ENCODE measurements at regions not wholly inside any gene's neighbourhood (a gene's known extent, or its start where the extent isn't known, plus 50 kb on each side); places are given as distances from the start of the nearest gene placed in this dataset.
"Not testable (repeated sequence)": the region's sequence is repeated elsewhere in the genome, so short reads cannot be mapped to it uniquely, and the experiment has no call there.

- intact Hi-C loops (cut with DNase I): loop anchor here in 8 of 10 donors (5.0 to 10.0 kb wide), 8 partner anchors 221 to 791 kb away; partner anchors contain the start of gene RAP2C (in 1 of the 8)
- ATAC-seq: no peak
Observed at GRCh38 chrX:131843987-131844386, 179.1 kb upstream of the STK26 start.

GRCh38 chrX:131845201-131845600 is 177.9 kb upstream of the STK26 start:
- peaks cover 0 to 92% (median 0%) of the 10 kb centered on the region in 7 donors for H3K27me3 ChIP-seq
- H3K36me3 ChIP-seq: no peaks in the 10 kb centered on the region
- no peak overlapping the region for H3K27ac ChIP-seq
- intact Hi-C loops (cut with DNase I): loop anchor here in 7 of 10 donors (5.0 to 10.0 kb wide), 7 partner anchors 220 to 790 kb away; partner anchors contain the start of gene RAP2C (in 1 of the 7)
- H3K9me3 ChIP-seq: no peaks in the 10 kb centered on the region
- ATAC-seq: no peak
- no peak for DNase-seq
- no peak for TF ChIP-seq CTCF (IDR thresholded peaks at IDR 0.05)
- H3K4me1 ChIP-seq: peaks cover 0 to 5% (median 0%) of the 10 kb centered on the region in 9 donors
- H3K4me3 ChIP-seq: no peak overlapping the region
- 72 to 74% methylated on average over 2 of the region's 2 CpGs for WGBS, 2 donors

More at GRCh38 chrX:131843987-131844386, 179.1 kb upstream of the STK26 start:
- no peak overlapping the region for H3K4me3 ChIP-seq
- no peaks in the 10 kb centered on the region for H3K36me3 ChIP-seq
- H3K9me3 ChIP-seq: no peaks in the 10 kb centered on the region
- H3K4me1 ChIP-seq: peaks cover 0 to 5% (median 0%) of the 10 kb centered on the region in 9 donors
- H3K27me3 ChIP-seq: peaks cover 0 to 81% (median 0%) of the 10 kb centered on the region in 7 donors
- H3K27ac ChIP-seq: no peak overlapping the region
- TF ChIP-seq CTCF (IDR thresholded peaks at IDR 0.05): no peak
- no peak for DNase-seq

DNA sequence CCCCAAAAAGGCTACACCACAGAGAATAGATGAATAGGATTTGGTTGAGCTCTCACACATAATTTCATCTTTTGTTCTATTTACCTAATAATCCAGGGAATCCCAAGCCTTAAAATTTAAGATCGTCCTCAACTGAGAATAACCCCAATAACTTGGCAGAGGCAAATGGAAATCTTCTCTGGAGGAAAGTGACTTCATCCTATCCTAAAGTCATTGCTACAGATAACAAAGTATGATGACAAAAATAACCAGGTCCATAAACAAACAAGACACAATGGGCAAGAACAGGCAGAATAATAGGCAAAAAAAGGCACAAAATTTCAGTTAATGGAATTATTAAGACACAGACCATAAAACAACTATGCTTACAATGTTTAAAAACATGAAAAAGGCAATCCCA is 177.3 kb upstream of the STK26 start:
- WGBS, 2 donors: 7 to 8% methylated on average over 1 of the region's 1 CpG
- intact Hi-C loops (cut with DNase I): loop anchor here in 7 of 10 donors (5.0 to 10.0 kb wide), 7 partner anchors 219 to 789 kb away; partner anchors contain the start of gene RAP2C (in 1 of the 7)
- Histone ChIP-seq H3K9me3 (no peaks in the 10 kb centered on the region), H3K27ac (no peak overlapping the region), H3K4me3 (no peak overlapping the region), H3K27me3 (peaks cover 0 to 93% (median 0%) of the 10 kb centered on the region in 7 donors), H3K36me3 (no peaks in the 10 kb centered on the region), H3K4me1 (peaks cover 0 to 5% (median 0%) of the 10 kb centered on the region in 9 donors)
- DNase-seq: no peak
- ATAC-seq: no peak
- TF ChIP-seq CTCF (IDR thresholded peaks at IDR 0.05): no peak

- 83 to 86% methylated on average over 10 of the region's 10 CpGs for WGBS, 2 donors
- not testable (repeated sequence) for ATAC-seq, H3K4me1 ChIP-seq, H3K9me3 ChIP-seq, H3K27ac ChIP-seq, H3K4me3 ChIP-seq, DNase-seq, H3K36me3 ChIP-seq
- intact Hi-C loops (cut with DNase I): loop anchor here in 2 of 10 donors (5.0 to 10.0 kb wide), 2 partner anchors 221 to 784 kb away; no protein-coding TSS in a partner anchor
- peaks cover 0 to 93% (median 0%) of the 10 kb centered on the region in 7 donors for H3K27me3 ChIP-seq
Observed at GRCh38 chrX:131850964-131851363, 172.1 kb upstream of the STK26 start.

- peaks cover 0 to 94% (median 0%) of the 10 kb centered on the region in 7 donors for H3K27me3 ChIP-seq
- WGBS, 2 donors: 85 to 89% methylated on average over 4 of the region's 4 CpGs
- H3K36me3 ChIP-seq: no peaks in the 10 kb centered on the region
- no peak overlapping the region for H3K27ac ChIP-seq
- no peak overlapping the region for H3K4me3 ChIP-seq
- no peak for TF ChIP-seq CTCF (IDR thresholded peaks at IDR 0.05)
- intact Hi-C loops (cut with DNase I): loop anchor here in 2 of 10 donors (5.0 to 10.0 kb wide), 2 partner anchors 219 to 781 kb away; no protein-coding TSS in a partner anchor
- DNase-seq (no peak), ATAC-seq (no peak)
- no peaks in the 10 kb centered on the region for H3K9me3 ChIP-seq
- no peaks in the 10 kb centered on the region for H3K4me1 ChIP-seq
Observed at GRCh38 chrX:131853440-131853839, 169.7 kb upstream of the STK26 start.
